ENCODE measurements at regions not wholly inside any gene's neighbourhood (a gene's known extent, or its start where the extent isn't known, plus 50 kb on each side); places are given as distances from the start of the nearest gene placed in this dataset.
"Not testable (repeated sequence)": the region's sequence is repeated elsewhere in the genome, so short reads cannot be mapped to it uniquely, and the experiment has no call there.

- Histone ChIP-seq H3K4me1 (ENCODE audit: control insufficient read depth in 5 of 5, insufficient read depth in 5 of 5, low read length in 5 of 5) (no peaks in the 10 kb centered on the region), H3K27me3 (ENCODE audit: control insufficient read depth in 5 of 5, insufficient read depth in 4 of 5, low read length in 5 of 5) (no peaks in the 10 kb centered on the region), H3K36me3 (ENCODE audit: control insufficient read depth in 5 of 5, insufficient read depth in 5 of 5, low read length in 5 of 5) (no peaks in the 10 kb centered on the region), H3K27ac (ENCODE audit: low read depth, low read length) (no peak overlapping the region), H3K4me3 (ENCODE audit: low read depth in 1 of 5, low read length in 5 of 5) (no peak overlapping the region), H3K9ac (ENCODE audit: low read length in 5 of 5) (no peak overlapping the region), H3K9me3 (ENCODE audit: control insufficient read depth in 5 of 5, low read length in 5 of 5) (peaks cover 0 to 3% (median 0%) of the 10 kb centered on the region in 5 donors)
Measured at GRCh38 chr13:64718116-64718515, 2512.0 kb downstream of the PCDH9 start.

- peaks cover 0 to 7% (median 0%) of the 10 kb centered on the region in 5 donors for H3K9me3 ChIP-seq (ENCODE audit: control insufficient read depth in 5 of 5, low read length in 5 of 5)
- H3K4me1 ChIP-seq (ENCODE audit: control insufficient read depth in 5 of 5, insufficient read depth in 5 of 5, low read length in 5 of 5), result no peaks in the 10 kb centered on the region
- H3K27ac ChIP-seq (ENCODE audit: low read depth, low read length), result no peak overlapping the region
- no peaks in the 10 kb centered on the region for H3K36me3 ChIP-seq (ENCODE audit: control insufficient read depth in 5 of 5, insufficient read depth in 5 of 5, low read length in 5 of 5)
- H3K9ac ChIP-seq (ENCODE audit: low read length in 5 of 5), result no peak overlapping the region
- no peak overlapping the region for H3K4me3 ChIP-seq (ENCODE audit: low read depth in 1 of 5, low read length in 5 of 5)
- no peaks in the 10 kb centered on the region for H3K27me3 ChIP-seq (ENCODE audit: control insufficient read depth in 5 of 5, insufficient read depth in 4 of 5, low read length in 5 of 5)
Measured at GRCh38 chr13:64716936-64717335, 2513.2 kb downstream of the PCDH9 start.

- Histone ChIP-seq H3K27ac (ENCODE audit: low read depth, low read length) (no peak overlapping the region), H3K4me3 (ENCODE audit: low read depth in 1 of 5, low read length in 5 of 5) (no peak overlapping the region), H3K9me3 (ENCODE audit: control insufficient read depth in 5 of 5, low read length in 5 of 5) (peaks cover 0 to 7% (median 0%) of the 10 kb centered on the region in 5 donors)
Measured at GRCh38 chr13:64709079-64709478, 2521.1 kb downstream of the PCDH9 start.

GRCh38 chr13:64704121-64704649, 2526.0 kb downstream of the PCDH9 start:
- Histone ChIP-seq H3K27me3 (ENCODE audit: control insufficient read depth in 5 of 5, insufficient read depth in 4 of 5, low read length in 5 of 5) (no peaks in the 10 kb centered on the region), H3K9ac (ENCODE audit: low read length in 5 of 5) (no peak overlapping the region), H3K27ac (ENCODE audit: low read depth, low read length) (no peak overlapping the region), H3K4me1 (ENCODE audit: control insufficient read depth in 5 of 5, insufficient read depth in 5 of 5, low read length in 5 of 5) (no peaks in the 10 kb centered on the region), H3K4me3 (ENCODE audit: low read depth in 1 of 5, low read length in 5 of 5) (no peak overlapping the region), H3K9me3 (ENCODE audit: control insufficient read depth in 5 of 5, low read length in 5 of 5) (no peaks in the 10 kb centered on the region), H3K36me3 (ENCODE audit: control insufficient read depth in 5 of 5, insufficient read depth in 5 of 5, low read length in 5 of 5) (no peaks in the 10 kb centered on the region)

More at GRCh38 chr13:64709079-64709478, 2521.1 kb downstream of the PCDH9 start:
- H3K27me3 ChIP-seq (ENCODE audit: control insufficient read depth in 5 of 5, insufficient read depth in 4 of 5, low read length in 5 of 5), result no peaks in the 10 kb centered on the region
- no peaks in the 10 kb centered on the region for H3K36me3 ChIP-seq (ENCODE audit: control insufficient read depth in 5 of 5, insufficient read depth in 5 of 5, low read length in 5 of 5)
- H3K4me1 ChIP-seq (ENCODE audit: control insufficient read depth in 5 of 5, insufficient read depth in 5 of 5, low read length in 5 of 5), result no peaks in the 10 kb centered on the region
- H3K9ac ChIP-seq (ENCODE audit: low read length in 5 of 5), result no peak overlapping the region

- Histone ChIP-seq H3K27ac (ENCODE audit: low read depth, low read length) (no peak overlapping the region), H3K36me3 (ENCODE audit: control insufficient read depth in 5 of 5, insufficient read depth in 5 of 5, low read length in 5 of 5) (no peaks in the 10 kb centered on the region), H3K9ac (ENCODE audit: low read length in 5 of 5) (no peak overlapping the region), H3K4me3 (ENCODE audit: low read depth in 1 of 5, low read length in 5 of 5) (no peak overlapping the region), H3K4me1 (ENCODE audit: control insufficient read depth in 5 of 5, insufficient read depth in 5 of 5, low read length in 5 of 5) (no peaks in the 10 kb centered on the region), H3K9me3 (ENCODE audit: control insufficient read depth in 5 of 5, low read length in 5 of 5) (no peaks in the 10 kb centered on the region), H3K27me3 (ENCODE audit: control insufficient read depth in 5 of 5, insufficient read depth in 4 of 5, low read length in 5 of 5) (no peaks in the 10 kb centered on the region)
Measured at GRCh38 chr13:64697226-64697625, 2532.9 kb downstream of the PCDH9 start.

- Histone ChIP-seq H3K27ac (ENCODE audit: low read depth, low read length) (no peak overlapping the region), H3K9me3 (ENCODE audit: control insufficient read depth in 5 of 5, low read length in 5 of 5) (no peaks in the 10 kb centered on the region), H3K4me3 (ENCODE audit: low read depth in 1 of 5, low read length in 5 of 5) (no peak overlapping the region), H3K9ac (ENCODE audit: low read length in 5 of 5) (no peak overlapping the region), H3K27me3 (ENCODE audit: control insufficient read depth in 5 of 5, insufficient read depth in 4 of 5, low read length in 5 of 5) (no peaks in the 10 kb centered on the region), H3K36me3 (ENCODE audit: control insufficient read depth in 5 of 5, insufficient read depth in 5 of 5, low read length in 5 of 5) (no peaks in the 10 kb centered on the region), H3K4me1 (ENCODE audit: control insufficient read depth in 5 of 5, insufficient read depth in 5 of 5, low read length in 5 of 5) (no peaks in the 10 kb centered on the region)
Measured at GRCh38 chr13:64688893-64689677, 2541.1 kb downstream of the PCDH9 start.

- not testable (repeated sequence) for H3K9ac ChIP-seq (ENCODE audit: low read length in 5 of 5); H3K4me3 ChIP-seq (ENCODE audit: low read depth in 1 of 5, low read length in 5 of 5); H3K27ac ChIP-seq (ENCODE audit: low read depth, low read length); H3K4me1 ChIP-seq (ENCODE audit: control insufficient read depth in 5 of 5, insufficient read depth in 5 of 5, low read length in 5 of 5); H3K27me3 ChIP-seq (ENCODE audit: control insufficient read depth in 5 of 5, insufficient read depth in 4 of 5, low read length in 5 of 5); H3K36me3 ChIP-seq (ENCODE audit: control insufficient read depth in 5 of 5, insufficient read depth in 5 of 5, low read length in 5 of 5); H3K9me3 ChIP-seq (ENCODE audit: control insufficient read depth in 5 of 5, low read length in 5 of 5)
Measured at GRCh38 chr13:64686536-64686935, 2543.6 kb downstream of the PCDH9 start.

GRCh38 chr13:64684685-64685431, 2545.3 kb downstream of the PCDH9 start:
- no peak overlapping the region for H3K27ac ChIP-seq (ENCODE audit: low read depth, low read length)
- no peak overlapping the region for H3K9ac ChIP-seq (ENCODE audit: low read length in 5 of 5)
- peaks cover 0 to 3% (median 0%) of the 10 kb centered on the region in 5 donors for H3K9me3 ChIP-seq (ENCODE audit: control insufficient read depth in 5 of 5, low read length in 5 of 5)
- no peak overlapping the region for H3K4me3 ChIP-seq (ENCODE audit: low read depth in 1 of 5, low read length in 5 of 5)
- H3K4me1 ChIP-seq (ENCODE audit: control insufficient read depth in 5 of 5, insufficient read depth in 5 of 5, low read length in 5 of 5), result no peaks in the 10 kb centered on the region
- no peaks in the 10 kb centered on the region for H3K36me3 ChIP-seq (ENCODE audit: control insufficient read depth in 5 of 5, insufficient read depth in 5 of 5, low read length in 5 of 5)
- no peaks in the 10 kb centered on the region for H3K27me3 ChIP-seq (ENCODE audit: control insufficient read depth in 5 of 5, insufficient read depth in 4 of 5, low read length in 5 of 5)

- Histone ChIP-seq H3K27me3 (ENCODE audit: control insufficient read depth in 5 of 5, insufficient read depth in 4 of 5, low read length in 5 of 5) (no peaks in the 10 kb centered on the region), H3K9me3 (ENCODE audit: control insufficient read depth in 5 of 5, low read length in 5 of 5) (peaks cover 0 to 5% (median 0%) of the 10 kb centered on the region in 5 donors), H3K4me1 (ENCODE audit: control insufficient read depth in 5 of 5, insufficient read depth in 5 of 5, low read length in 5 of 5) (no peaks in the 10 kb centered on the region), H3K27ac (ENCODE audit: low read depth, low read length) (no peak overlapping the region), H3K36me3 (ENCODE audit: control insufficient read depth in 5 of 5, insufficient read depth in 5 of 5, low read length in 5 of 5) (no peaks in the 10 kb centered on the region), H3K4me3 (ENCODE audit: low read depth in 1 of 5, low read length in 5 of 5) (no peak overlapping the region), H3K9ac (ENCODE audit: low read length in 5 of 5) (no peak overlapping the region)
Measured at GRCh38 chr13:64684108-64684507, 2546.0 kb downstream of the PCDH9 start.

- Histone ChIP-seq H3K27ac (ENCODE audit: low read depth, low read length) (no peak overlapping the region), H3K36me3 (ENCODE audit: control insufficient read depth in 5 of 5, insufficient read depth in 5 of 5, low read length in 5 of 5) (no peaks in the 10 kb centered on the region)
Measured at GRCh38 chr13:64680739-64681138, 2549.4 kb downstream of the PCDH9 start.

More at GRCh38 chr13:64680739-64681138, 2549.4 kb downstream of the PCDH9 start:
- Histone ChIP-seq H3K4me1 (ENCODE audit: control insufficient read depth in 5 of 5, insufficient read depth in 5 of 5, low read length in 5 of 5) (no peaks in the 10 kb centered on the region), H3K27me3 (ENCODE audit: control insufficient read depth in 5 of 5, insufficient read depth in 4 of 5, low read length in 5 of 5) (no peaks in the 10 kb centered on the region), H3K9me3 (ENCODE audit: control insufficient read depth in 5 of 5, low read length in 5 of 5) (peaks cover 0 to 5% (median 0%) of the 10 kb centered on the region in 5 donors), H3K4me3 (ENCODE audit: low read depth in 1 of 5, low read length in 5 of 5) (no peak overlapping the region), H3K9ac (ENCODE audit: low read length in 5 of 5) (no peak overlapping the region)
